Lower leg skin (tissue), 3 donors: ENCODE measurements at regions not wholly inside any gene's neighbourhood (a gene's known extent, or its start where the extent isn't known, plus 50 kb on each side); places are given as distances from the start of the nearest gene placed in this dataset.

ENCODE experiments used
- CTCF ChIP-seq, 3 donors: fragments of 450-650 bp; IDR thresholded peaks; one replicate each; pipeline ENCODE4 v1.5.1; 2016; ENCODE audit warnings: antibody characterized with exemption in 3 of 3, mild to moderate bottlenecking in 3 of 3, moderate library complexity in 2 of 3
- POLR2A ChIP-seq, 2 donors: fragments of 450-650 bp; IDR thresholded peaks; one replicate each; pipeline ENCODE4 v1.6.1; 2016 to 2017; ENCODE audit warnings: antibody characterized with exemption in 2 of 2, mild to moderate bottlenecking in 1 of 2, moderate library complexity in 1 of 2

GRCh38 chr6:44057931-44058616, 69.2 kb downstream of the MRPL14 start:
- no peak for TF ChIP-seq POLR2A (IDR thresholded peaks at IDR 0.05)
- no peak for TF ChIP-seq CTCF (IDR thresholded peaks at IDR 0.05)
